HCT116 (cell line): ENCODE measurements at regions not wholly inside any gene's neighbourhood (a gene's known extent, or its start where the extent isn't known, plus 50 kb on each side); places are given as distances from the start of the nearest gene placed in this dataset.

Source experiments
- ATAC-seq: fragments of 200-7000 bp; cut with Tn5 transposase; 2 replicates; pipeline ENCODE4 v1.9.1; 2020; ENCODE audit warnings: mild to moderate bottlenecking, moderate library complexity
- BruUV-seq: library from RNA; stranded (reverse); fragments of 400-500 nt; replicated peaks from 2 replicates; lab custom pipeline; 2021; lab: Mats Ljungman, UMichigan
- CTCF ChIA-PET: fragments of 300-600 bp; sonication (Branson Sonifier 250); formaldehyde crosslinking; loops from one replicate; lab custom pipeline; 2021; ENCODE audit warnings: antibody characterized with exemption; lab: Charles Lee
- POLR2A ChIA-PET: fragments of 300-600, 350-600 bp; sonication (Branson Sonifier 250); formaldehyde crosslinking; loops from one replicate; lab custom pipeline; 2021; ENCODE audit warnings: antibody characterized with exemption; lab: Charles Lee
- RAD21 ChIA-PET, 2 experiments: fragments of 300-600 bp; sonication (Branson Sonifier 250); formaldehyde crosslinking; loops; one replicate each; lab custom pipeline; 2023; ENCODE audit warnings: low total read pairs in 2 of 2; ENCODE audit not compliant: uncharacterized antibody in 2 of 2, unreplicated experiment in 2 of 2, low non-redundant PET in 1 of 2; lab: Charles Lee
- DNase-seq: peaks from one replicate; pipeline ENCODE4 v3.0.0-alpha.2; 2010; ENCODE audit warnings: low read depth, low spot score
- H2AFZ ChIP-seq: fragments of 200-600 bp; shearing (Covaris generic), sonication (generic); 2 replicates; pipeline ENCODE4 v1.6.1; 2017; ENCODE audit warnings: low read depth, mixed run types, mixed read lengths, antibody characterized with exemption, low read length; ENCODE audit not compliant: poor library complexity, severe bottlenecking
- H3K27ac ChIP-seq: 2 replicates; pipeline ENCODE4 v1.5.1; 2012; ENCODE audit warnings: low read depth, low read length
- H3K27me3 ChIP-seq: fragments of 200-600 bp; sonication (generic); 2 replicates; pipeline ENCODE4 v1.6.1; 2016; ENCODE audit warnings: mixed run types, low read length, mixed read lengths; ENCODE audit not compliant: insufficient read depth
- H3K36me3 ChIP-seq, 2 experiments: fragments of 200-500 bp in 1 of 2; fragments of 200-600 bp in 1 of 2; sonication (Bioruptor generic) in 1 of 2; sonication (generic) in 1 of 2; 2 replicates each; pipeline versions ENCODE4 v1.5.1 to v1.6.1; 2014 to 2016; ENCODE audit warnings: low read length in 2 of 2, inconsistent platforms in 1 of 2, mixed read lengths in 1 of 2, mixed run types in 1 of 2; ENCODE audit not compliant: insufficient read depth in 2 of 2, control insufficient read depth in 1 of 2
- H3K4me1 ChIP-seq, 2 experiments: fragments of 200-600 bp in 1 of 2; sonication (generic) in 1 of 2; 2 replicates each; pipeline versions ENCODE4 v1.5.1 to v1.6.1; 2012 to 2017; ENCODE audit warnings: low read length in 2 of 2, inconsistent platforms in 1 of 2, mild to moderate bottlenecking in 1 of 2, mixed read lengths in 1 of 2, mixed run types in 1 of 2, moderate library complexity in 1 of 2; ENCODE audit not compliant: insufficient read depth in 2 of 2, control insufficient read depth in 1 of 2
- H3K4me2 ChIP-seq: fragments of 200-600 bp; sonication (generic); 2 replicates; pipeline ENCODE4 v1.6.1; 2017; ENCODE audit warnings: mixed run types, low read length, mixed read lengths
- H3K4me3 ChIP-seq, 2 experiments: fragments of 200-600 bp in 1 of 2; sonication (generic) in 1 of 2; replicated peaks in 1 of 2; 2 replicates each; pipeline ENCODE4 v1.5.1; 2011 to 2016; ENCODE audit warnings: low read length in 2 of 2, control low read depth in 1 of 2, low read depth in 1 of 2, mild to moderate bottlenecking in 1 of 2, mixed read lengths in 1 of 2, mixed run types in 1 of 2
- H3K79me2 ChIP-seq: fragments of 200-600 bp; sonication (generic); 2 replicates; pipeline ENCODE4 v1.6.1; 2017; ENCODE audit warnings: mild to moderate bottlenecking, mixed run types, low read length, moderate library complexity, mixed read lengths; ENCODE audit not compliant: insufficient read depth
- H3K9ac ChIP-seq: fragments of 200-600 bp; sonication (generic); 2 replicates; pipeline ENCODE4 v1.6.1; 2016; ENCODE audit warnings: low read length, mixed read lengths
- H3K9me2 ChIP-seq: fragments of 200-600 bp; sonication (generic), shearing (Covaris generic); 2 replicates; pipeline ENCODE4 v1.6.1; 2017; ENCODE audit warnings: mixed run types, mild to moderate bottlenecking, moderate library complexity; ENCODE audit not compliant: insufficient read depth
- H3K9me3 ChIP-seq, 2 experiments: fragments of 200-500 bp in 1 of 2; fragments of 200-600 bp in 1 of 2; sonication (Bioruptor generic) in 1 of 2; sonication (generic) in 1 of 2; 2 replicates each; pipeline ENCODE4 v1.6.1; 2014 to 2017; ENCODE audit warnings: low read length in 2 of 2, mixed read lengths in 2 of 2, inconsistent platforms in 1 of 2, low read depth in 1 of 2, mild to moderate bottlenecking in 1 of 2, mixed run types in 1 of 2, moderate library complexity in 1 of 2; ENCODE audit not compliant: control insufficient read depth in 1 of 2, insufficient read depth in 1 of 2
- H4K20me1 ChIP-seq: fragments of 200-600 bp; sonication (generic), shearing (Covaris generic); 2 replicates; pipeline ENCODE4 v1.6.1; 2017; ENCODE audit warnings: mixed run types, mild to moderate bottlenecking, moderate library complexity; ENCODE audit not compliant: insufficient read depth
- CBX3 ChIP-seq: IDR thresholded peaks from 2 replicates; pipeline ENCODE4 v1.6.1; 2012; ENCODE audit warnings: low read depth
- CEBPB ChIP-seq: IDR thresholded peaks from 2 replicates; pipeline ENCODE4 v1.6.1; 2012; ENCODE audit warnings: low read depth
- CTCF ChIP-seq, 3 experiments: fragments of 200-600 bp in 1 of 3; sonication (generic) in 1 of 3; IDR thresholded peaks in 2 of 3; conservative IDR thresholded peaks in 1 of 3; 2 replicates each; pipeline ENCODE4 v1.5.1; 2012 to 2017; ENCODE audit warnings: low read depth in 2 of 3, low read length in 2 of 3, antibody characterized with exemption in 1 of 3, borderline replicate concordance in 1 of 3, control low read depth in 1 of 3, mild to moderate bottlenecking in 1 of 3, mixed read lengths in 1 of 3, mixed run types in 1 of 3, moderate library complexity in 1 of 3; ENCODE audit not compliant: insufficient read depth in 1 of 3
- ELF1 ChIP-seq: IDR thresholded peaks from 2 replicates; pipeline ENCODE4 v1.6.1; 2012; ENCODE audit warnings: low read depth, borderline replicate concordance
- EZH2 ChIP-seq: fragments of 200-600 bp; sonication (generic); IDR thresholded peaks from 2 replicates; pipeline ENCODE4 v1.6.1; 2017; ENCODE audit warnings: antibody characterized with exemption, mixed run types
- EZH2phosphoT487 ChIP-seq: fragments of 200-600 bp; IDR thresholded peaks from 2 replicates; pipeline ENCODE4 v1.6.1; 2018; ENCODE audit warnings: antibody characterized with exemption, borderline replicate concordance
- JUND ChIP-seq: IDR thresholded peaks from 2 replicates; pipeline ENCODE4 v1.6.1; 2012
- MAX ChIP-seq: IDR thresholded peaks from 2 replicates; pipeline ENCODE4 v1.6.1; 2012
- POLR2A ChIP-seq: IDR thresholded peaks from 2 replicates; pipeline ENCODE4 v1.7.0; 2011; ENCODE audit warnings: borderline replicate concordance; ENCODE audit not compliant: insufficient read depth, insufficient read length; ENCODE audit errors: extremely low read depth
- RAD21 ChIP-seq: IDR thresholded peaks from 2 replicates; pipeline ENCODE4 v1.6.1; 2012; ENCODE audit warnings: low read depth, mild to moderate bottlenecking
- SIN3A ChIP-seq: IDR thresholded peaks from 2 replicates; pipeline ENCODE4 v1.6.1; 2012; ENCODE audit warnings: low read depth
- SRF ChIP-seq: IDR thresholded peaks from 2 replicates; pipeline ENCODE4 v1.6.1; 2012; ENCODE audit warnings: low read depth
- TCF7L2 ChIP-seq: IDR thresholded peaks from 2 replicates; pipeline ENCODE4 v1.7.0; 2011; ENCODE audit warnings: borderline replicate concordance, inconsistent platforms; ENCODE audit not compliant: insufficient read depth, insufficient read length; ENCODE audit errors: extremely low read depth
- YY1 ChIP-seq: IDR thresholded peaks from 2 replicates; pipeline ENCODE4 v1.6.1; 2011; ENCODE audit warnings: low read length, low read depth, moderate library complexity, mild to moderate bottlenecking; ENCODE audit not compliant: insufficient replicate concordance; ENCODE audit errors: extremely low read depth
- ZFX ChIP-seq: fragments of 450-650 bp; IDR thresholded peaks from 2 replicates; pipeline ENCODE4 v1.6.1; 2017
- ZNF274 ChIP-seq: fragments of 200-500 bp; sonication (Bioruptor generic); IDR thresholded peaks from 2 replicates; pipeline ENCODE4 v1.6.1; 2014; ENCODE audit warnings: mild to moderate bottlenecking, low read depth, low read length, inconsistent platforms
- intact Hi-C: fragments of 100-400 bp; cut with micrococcal nuclease; formaldehyde crosslinking; loops from 2 replicates; pipeline ENCODE4 v1.10.0; 2022
- TF ChIP-seq, protein P1 (sequence below): IDR thresholded peaks from 2 replicates; pipeline ENCODE4 v1.6.1; 2012; ENCODE audit warnings: low read depth
- TF ChIP-seq, protein P2 (sequence below): IDR thresholded peaks from 2 replicates; pipeline ENCODE4 v1.6.1; 2012
- TF ChIP-seq, protein P3 (sequence below): IDR thresholded peaks from 2 replicates; pipeline ENCODE4 v1.6.1; 2011; ENCODE audit warnings: mild to moderate bottlenecking, low read length, moderate library complexity; ENCODE audit not compliant: insufficient replicate concordance; ENCODE audit errors: extremely low read depth

DNA sequence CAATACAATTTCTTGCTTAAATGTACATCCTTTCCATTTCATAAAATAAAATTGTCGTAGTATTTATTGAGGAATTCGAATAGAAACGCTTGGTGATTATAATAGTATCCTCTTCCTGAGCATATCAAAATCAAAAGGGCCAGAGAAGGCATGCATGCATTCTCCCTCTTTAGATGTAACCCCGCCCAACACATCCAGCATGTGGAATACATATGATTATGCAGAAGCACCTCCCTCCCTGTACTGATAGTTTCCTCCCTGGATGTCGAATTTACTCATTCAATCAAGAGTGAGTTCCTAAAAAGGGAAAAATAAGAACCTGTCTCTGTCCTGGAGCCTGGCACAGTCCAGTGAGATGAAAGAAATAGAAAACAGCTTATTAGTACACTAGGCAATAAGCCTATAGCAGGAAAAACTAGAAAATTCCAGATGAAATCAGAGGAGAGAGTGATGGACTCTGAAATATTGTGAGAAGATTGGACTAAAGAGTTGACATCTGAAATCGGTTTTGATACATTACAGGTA is 262.9 kb downstream of the RDH14 start:
- Histone ChIP-seq H4K20me1 (no peaks in the 10 kb centered on the region), H3K27me3 (no peaks in the 10 kb centered on the region), H3K79me2 (no peaks in the 10 kb centered on the region), H3K9me3 (no peaks in the 10 kb centered on the region)
- no peak for DNase-seq
- POLR2A ChIA-PET: no interaction called here
- intact Hi-C loops: no loop called here
- RAD21 ChIA-PET: no interaction called here
- TF ChIP-seq JUND: no peak
- no peak for TF ChIP-seq EZH2
- no peak for TF ChIP-seq POLR2A
- TF ChIP-seq TCF7L2: no peak
- no peak for TF ChIP-seq CTCF (IDR thresholded peaks at IDR 0.05 in 2 of 3, conservative IDR thresholded peaks at IDR 0.05 in 1 of 3; ENCODE audit: borderline replicate concordance in 1 of 3, insufficient read depth in 1 of 3, low read depth in 2 of 3, low read length in 2 of 3)
- no peak for TF ChIP-seq RAD21
- TF ChIP-seq EZH2phosphoT487: no peak
- no peak for TF ChIP-seq ZNF274
- TF ChIP-seq SRF: no peak
- TF ChIP-seq SIN3A: no peak
- no peak for TF ChIP-seq YY1
- TF ChIP-seq, protein P1, sequence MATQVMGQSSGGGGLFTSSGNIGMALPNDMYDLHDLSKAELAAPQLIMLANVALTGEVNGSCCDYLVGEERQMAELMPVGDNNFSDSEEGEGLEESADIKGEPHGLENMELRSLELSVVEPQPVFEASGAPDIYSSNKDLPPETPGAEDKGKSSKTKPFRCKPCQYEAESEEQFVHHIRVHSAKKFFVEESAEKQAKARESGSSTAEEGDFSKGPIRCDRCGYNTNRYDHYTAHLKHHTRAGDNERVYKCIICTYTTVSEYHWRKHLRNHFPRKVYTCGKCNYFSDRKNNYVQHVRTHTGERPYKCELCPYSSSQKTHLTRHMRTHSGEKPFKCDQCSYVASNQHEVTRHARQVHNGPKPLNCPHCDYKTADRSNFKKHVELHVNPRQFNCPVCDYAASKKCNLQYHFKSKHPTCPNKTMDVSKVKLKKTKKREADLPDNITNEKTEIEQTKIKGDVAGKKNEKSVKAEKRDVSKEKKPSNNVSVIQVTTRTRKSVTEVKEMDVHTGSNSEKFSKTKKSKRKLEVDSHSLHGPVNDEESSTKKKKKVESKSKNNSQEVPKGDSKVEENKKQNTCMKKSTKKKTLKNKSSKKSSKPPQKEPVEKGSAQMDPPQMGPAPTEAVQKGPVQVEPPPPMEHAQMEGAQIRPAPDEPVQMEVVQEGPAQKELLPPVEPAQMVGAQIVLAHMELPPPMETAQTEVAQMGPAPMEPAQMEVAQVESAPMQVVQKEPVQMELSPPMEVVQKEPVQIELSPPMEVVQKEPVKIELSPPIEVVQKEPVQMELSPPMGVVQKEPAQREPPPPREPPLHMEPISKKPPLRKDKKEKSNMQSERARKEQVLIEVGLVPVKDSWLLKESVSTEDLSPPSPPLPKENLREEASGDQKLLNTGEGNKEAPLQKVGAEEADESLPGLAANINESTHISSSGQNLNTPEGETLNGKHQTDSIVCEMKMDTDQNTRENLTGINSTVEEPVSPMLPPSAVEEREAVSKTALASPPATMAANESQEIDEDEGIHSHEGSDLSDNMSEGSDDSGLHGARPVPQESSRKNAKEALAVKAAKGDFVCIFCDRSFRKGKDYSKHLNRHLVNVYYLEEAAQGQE: no peak
- no peak for TF ChIP-seq ELF1
- TF ChIP-seq, protein P2, sequence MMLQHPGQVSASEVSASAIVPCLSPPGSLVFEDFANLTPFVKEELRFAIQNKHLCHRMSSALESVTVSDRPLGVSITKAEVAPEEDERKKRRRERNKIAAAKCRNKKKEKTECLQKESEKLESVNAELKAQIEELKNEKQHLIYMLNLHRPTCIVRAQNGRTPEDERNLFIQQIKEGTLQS: no peak
- no peak for TF ChIP-seq MAX
- TF ChIP-seq CBX3: no peak
- TF ChIP-seq, protein P3, sequence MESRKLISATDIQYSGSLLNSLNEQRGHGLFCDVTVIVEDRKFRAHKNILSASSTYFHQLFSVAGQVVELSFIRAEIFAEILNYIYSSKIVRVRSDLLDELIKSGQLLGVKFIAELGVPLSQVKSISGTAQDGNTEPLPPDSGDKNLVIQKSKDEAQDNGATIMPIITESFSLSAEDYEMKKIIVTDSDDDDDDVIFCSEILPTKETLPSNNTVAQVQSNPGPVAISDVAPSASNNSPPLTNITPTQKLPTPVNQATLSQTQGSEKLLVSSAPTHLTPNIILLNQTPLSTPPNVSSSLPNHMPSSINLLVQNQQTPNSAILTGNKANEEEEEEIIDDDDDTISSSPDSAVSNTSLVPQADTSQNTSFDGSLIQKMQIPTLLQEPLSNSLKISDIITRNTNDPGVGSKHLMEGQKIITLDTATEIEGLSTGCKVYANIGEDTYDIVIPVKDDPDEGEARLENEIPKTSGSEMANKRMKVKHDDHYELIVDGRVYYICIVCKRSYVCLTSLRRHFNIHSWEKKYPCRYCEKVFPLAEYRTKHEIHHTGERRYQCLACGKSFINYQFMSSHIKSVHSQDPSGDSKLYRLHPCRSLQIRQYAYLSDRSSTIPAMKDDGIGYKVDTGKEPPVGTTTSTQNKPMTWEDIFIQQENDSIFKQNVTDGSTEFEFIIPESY: no peak
- TF ChIP-seq CEBPB: no peak
- TF ChIP-seq ZFX: no peak
- TF ChIP-seq, all 23 proteins: peak for 0
- peaks cover 2 to 8% of the 10 kb centered on the region in 2 experiments; a peak in 3 of 4 replicates for H3K4me1 ChIP-seq
- CTCF ChIA-PET: no interaction called here
- H3K27ac ChIP-seq: no peak overlapping the region
- no peak overlapping the region for H3K4me2 ChIP-seq
- H3K36me3 ChIP-seq: no peaks in the 10 kb centered on the region
- no peak for ATAC-seq
- H3K4me3 ChIP-seq: no peak overlapping the region
- H2AFZ ChIP-seq: no peak overlapping the region
- no peak overlapping the region for H3K9ac ChIP-seq
- BruUV-seq: no TSS peak
- no peaks in the 10 kb centered on the region for H3K9me2 ChIP-seq
